ENCODE measurements at regions not wholly inside any gene's neighbourhood (a gene's known extent, or its start where the extent isn't known, plus 50 kb on each side); places are given as distances from the start of the nearest gene placed in this dataset.

- TF ChIP-seq CTCF (IDR thresholded peaks at IDR 0.05; ENCODE audit: insufficient read depth, low read length) (no peak), GABPA (IDR thresholded peaks at IDR 0.05; ENCODE audit: low read depth) (no peak), REST (IDR thresholded peaks at IDR 0.05; ENCODE audit: insufficient replicate concordance, low read depth) (no peak)
These were observed 463.8 kb upstream of the SLC8A1 start for GRCh38 chr2:40915651-40916050.

All from HL-60 (cell line).